Liver (tissue), 8 donors: ENCODE measurements at regions not wholly inside any gene's neighbourhood (a gene's known extent, or its start where the extent isn't known, plus 50 kb on each side); places are given as distances from the start of the nearest gene placed in this dataset.

ENCODE experiments used
- DNase-seq: peaks from one replicate; pipeline ENCODE4 v3.0.0-alpha.2; 2017; ENCODE audit warnings: low spot score
- H3K27ac ChIP-seq, 2 donors: one replicate each; pipeline ENCODE4 v1.7.0; 2013; ENCODE audit warnings: inconsistent platforms in 2 of 2, low read length in 2 of 2, control low read depth in 1 of 2, low read depth in 1 of 2, mild to moderate bottlenecking in 1 of 2
- H3K27me3 ChIP-seq, 4 donors: one replicate each; pipeline versions ENCODE4 v1.6.1 to v1.7.0; 2013; ENCODE audit warnings: low read length in 3 of 4, inconsistent platforms in 1 of 4, mild to moderate bottlenecking in 1 of 4, moderate library complexity in 1 of 4; ENCODE audit not compliant: control insufficient read depth in 4 of 4, insufficient read depth in 4 of 4
- H3K36me3 ChIP-seq, 4 donors: one replicate each; pipeline versions ENCODE4 v1.6.1 to v1.7.0; 2013; ENCODE audit warnings: low read length in 3 of 4, mild to moderate bottlenecking in 3 of 4, low read depth in 1 of 4, moderate library complexity in 1 of 4; ENCODE audit not compliant: control insufficient read depth in 4 of 4, insufficient read depth in 3 of 4
- H3K4me1 ChIP-seq, 4 donors: one replicate each; pipeline versions ENCODE4 v1.6.1 to v1.7.0; 2013; ENCODE audit warnings: low read length in 3 of 4, mild to moderate bottlenecking in 3 of 4, moderate library complexity in 1 of 4; ENCODE audit not compliant: control insufficient read depth in 4 of 4, insufficient read depth in 4 of 4
- H3K4me3 ChIP-seq, 3 donors: one replicate each; pipeline versions ENCODE4 v1.6.1 to v1.7.0; 2013; ENCODE audit warnings: low read length in 3 of 3, control low read depth in 1 of 3, low read depth in 1 of 3, mild to moderate bottlenecking in 1 of 3
- H3K9ac ChIP-seq, 2 donors: one replicate each; pipeline ENCODE4 v1.7.0; 2013; ENCODE audit warnings: low read length in 2 of 2, mild to moderate bottlenecking in 2 of 2, moderate library complexity in 2 of 2, control low read depth in 1 of 2, low read depth in 1 of 2
- H3K9me3 ChIP-seq, 4 donors: one replicate each; pipeline versions ENCODE4 v1.6.1 to v1.7.0; 2013; ENCODE audit warnings: low read length in 3 of 4; ENCODE audit not compliant: control insufficient read depth in 4 of 4
- ATF3 ChIP-seq: IDR thresholded peaks from 2 replicates; pipeline ENCODE4 v1.6.1; 2016; ENCODE audit warnings: antibody characterized with exemption
- EGR1 ChIP-seq, 2 donors: IDR thresholded peaks; 2 replicates each; pipeline ENCODE4 v1.6.1; 2016 to 2018; ENCODE audit warnings: antibody characterized with exemption in 2 of 2, low read depth in 2 of 2
- FOXA1 ChIP-seq: IDR thresholded peaks from 2 replicates; pipeline ENCODE4 v1.6.1; 2016; ENCODE audit warnings: antibody characterized with exemption
- GABPA ChIP-seq, 2 donors: IDR thresholded peaks in 1 of 2; conservative IDR thresholded peaks in 1 of 2; 2 replicates each; pipeline ENCODE4 v1.6.1; 2016; ENCODE audit warnings: antibody characterized with exemption in 2 of 2, mild to moderate bottlenecking in 1 of 2, moderate library complexity in 1 of 2
- HNF4G ChIP-seq: IDR thresholded peaks from 2 replicates; pipeline ENCODE4 v1.6.1; 2016; ENCODE audit warnings: antibody characterized with exemption
- JUND ChIP-seq, 2 donors: IDR thresholded peaks; 2 replicates each; pipeline ENCODE4 v1.6.1; 2016; ENCODE audit warnings: antibody characterized with exemption in 2 of 2
- NR2F2 ChIP-seq: IDR thresholded peaks from 2 replicates; pipeline ENCODE4 v1.6.1; 2016; ENCODE audit warnings: antibody characterized with exemption
- RAD21 ChIP-seq, 2 donors: IDR thresholded peaks; 2 replicates each; pipeline ENCODE4 v1.6.1; 2016; ENCODE audit warnings: antibody characterized with exemption in 2 of 2, mild to moderate bottlenecking in 2 of 2
- SP1 ChIP-seq: IDR thresholded peaks from 2 replicates; pipeline ENCODE4 v1.6.1; 2018; ENCODE audit warnings: antibody characterized with exemption, mild to moderate bottlenecking
- TAF1 ChIP-seq: conservative IDR thresholded peaks from 2 replicates; pipeline ENCODE4 v1.6.1; 2016; ENCODE audit warnings: antibody characterized with exemption, mild to moderate bottlenecking
- YY1 ChIP-seq: IDR thresholded peaks from 2 replicates; pipeline ENCODE4 v1.6.1; 2016; ENCODE audit warnings: antibody characterized with exemption, mild to moderate bottlenecking
- ZBTB33 ChIP-seq: IDR thresholded peaks from 2 replicates; pipeline ENCODE4 v1.6.1; 2016; ENCODE audit warnings: antibody characterized with exemption
- WGBS: extraction: QIAGEN DNeasy Blood & Tissue Kit; methylation state at CpG from one replicate; pipeline ENCODE4 v1.1.7; 2013; 5-methylcytosine and 5-hydroxymethylcytosine counted together
- TF ChIP-seq, protein P1 (sequence below): IDR thresholded peaks from 2 replicates; pipeline ENCODE4 v1.6.1; 2016; ENCODE audit warnings: antibody characterized with exemption
- TF ChIP-seq, protein P2 (sequence below): fragments of 150-350 bp; IDR thresholded peaks from 2 replicates; pipeline ENCODE4 v1.5.1; 2017; ENCODE audit warnings: improper control_type of control experiment, low read depth, low read length; ENCODE audit not compliant: missing input control
- TF ChIP-seq, protein P3 (sequence below): IDR thresholded peaks from 2 replicates; pipeline ENCODE4 v1.6.1; 2016; ENCODE audit warnings: antibody characterized with exemption, mild to moderate bottlenecking
- donor health status: healthy.
- donor health status: healthy.
- donor health status: healthy.
- donor health status: healthy.
- donor health status: healthy.

DNA sequence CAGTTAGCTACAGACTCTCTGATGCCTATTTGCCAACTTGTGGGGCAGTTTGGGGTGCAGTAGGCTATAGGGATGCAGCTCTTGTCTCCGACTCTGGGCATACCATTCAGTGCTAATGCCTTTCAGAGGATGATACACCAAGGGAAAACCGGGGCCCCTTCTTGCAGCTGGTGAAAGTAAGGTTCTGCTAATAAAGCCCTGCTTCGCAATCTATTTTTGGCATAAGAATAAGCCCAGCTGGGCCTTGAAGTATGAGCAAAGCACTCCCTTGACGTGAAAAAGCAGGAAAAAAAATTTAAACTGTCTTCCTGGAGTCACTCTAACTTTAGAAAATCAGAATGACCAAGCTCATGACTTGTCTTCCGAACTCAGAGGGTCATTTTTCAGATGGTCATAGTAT is 124.1 kb upstream of the RBM19 start:
- H3K9ac ChIP-seq = no peak overlapping the region
- H3K4me1 ChIP-seq = no peaks in the 10 kb centered on the region
- no peak overlapping the region for H3K4me3 ChIP-seq
- H3K27me3 ChIP-seq = no peaks in the 10 kb centered on the region
- TF ChIP-seq, protein P1, sequence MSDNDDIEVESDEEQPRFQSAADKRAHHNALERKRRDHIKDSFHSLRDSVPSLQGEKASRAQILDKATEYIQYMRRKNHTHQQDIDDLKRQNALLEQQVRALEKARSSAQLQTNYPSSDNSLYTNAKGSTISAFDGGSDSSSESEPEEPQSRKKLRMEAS = no peak
- TF ChIP-seq, protein P2, sequence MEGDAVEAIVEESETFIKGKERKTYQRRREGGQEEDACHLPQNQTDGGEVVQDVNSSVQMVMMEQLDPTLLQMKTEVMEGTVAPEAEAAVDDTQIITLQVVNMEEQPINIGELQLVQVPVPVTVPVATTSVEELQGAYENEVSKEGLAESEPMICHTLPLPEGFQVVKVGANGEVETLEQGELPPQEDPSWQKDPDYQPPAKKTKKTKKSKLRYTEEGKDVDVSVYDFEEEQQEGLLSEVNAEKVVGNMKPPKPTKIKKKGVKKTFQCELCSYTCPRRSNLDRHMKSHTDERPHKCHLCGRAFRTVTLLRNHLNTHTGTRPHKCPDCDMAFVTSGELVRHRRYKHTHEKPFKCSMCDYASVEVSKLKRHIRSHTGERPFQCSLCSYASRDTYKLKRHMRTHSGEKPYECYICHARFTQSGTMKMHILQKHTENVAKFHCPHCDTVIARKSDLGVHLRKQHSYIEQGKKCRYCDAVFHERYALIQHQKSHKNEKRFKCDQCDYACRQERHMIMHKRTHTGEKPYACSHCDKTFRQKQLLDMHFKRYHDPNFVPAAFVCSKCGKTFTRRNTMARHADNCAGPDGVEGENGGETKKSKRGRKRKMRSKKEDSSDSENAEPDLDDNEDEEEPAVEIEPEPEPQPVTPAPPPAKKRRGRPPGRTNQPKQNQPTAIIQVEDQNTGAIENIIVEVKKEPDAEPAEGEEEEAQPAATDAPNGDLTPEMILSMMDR = no peak
- no peak for TF ChIP-seq NR2F2
- no peak for TF ChIP-seq RAD21 (IDR thresholded peaks at IDR 0.05)
- no peak for TF ChIP-seq JUND (IDR thresholded peaks at IDR 0.05)
- no peak for TF ChIP-seq ATF3
- TF ChIP-seq ZBTB33 = no peak
- TF ChIP-seq TAF1 = no peak
- TF ChIP-seq SP1 = no peak
- TF ChIP-seq GABPA (IDR thresholded peaks at IDR 0.05 in 1 of 2, conservative IDR thresholded peaks at IDR 0.05 in 1 of 2) = no peak
- no peak for TF ChIP-seq FOXA1
- TF ChIP-seq, protein P3, sequence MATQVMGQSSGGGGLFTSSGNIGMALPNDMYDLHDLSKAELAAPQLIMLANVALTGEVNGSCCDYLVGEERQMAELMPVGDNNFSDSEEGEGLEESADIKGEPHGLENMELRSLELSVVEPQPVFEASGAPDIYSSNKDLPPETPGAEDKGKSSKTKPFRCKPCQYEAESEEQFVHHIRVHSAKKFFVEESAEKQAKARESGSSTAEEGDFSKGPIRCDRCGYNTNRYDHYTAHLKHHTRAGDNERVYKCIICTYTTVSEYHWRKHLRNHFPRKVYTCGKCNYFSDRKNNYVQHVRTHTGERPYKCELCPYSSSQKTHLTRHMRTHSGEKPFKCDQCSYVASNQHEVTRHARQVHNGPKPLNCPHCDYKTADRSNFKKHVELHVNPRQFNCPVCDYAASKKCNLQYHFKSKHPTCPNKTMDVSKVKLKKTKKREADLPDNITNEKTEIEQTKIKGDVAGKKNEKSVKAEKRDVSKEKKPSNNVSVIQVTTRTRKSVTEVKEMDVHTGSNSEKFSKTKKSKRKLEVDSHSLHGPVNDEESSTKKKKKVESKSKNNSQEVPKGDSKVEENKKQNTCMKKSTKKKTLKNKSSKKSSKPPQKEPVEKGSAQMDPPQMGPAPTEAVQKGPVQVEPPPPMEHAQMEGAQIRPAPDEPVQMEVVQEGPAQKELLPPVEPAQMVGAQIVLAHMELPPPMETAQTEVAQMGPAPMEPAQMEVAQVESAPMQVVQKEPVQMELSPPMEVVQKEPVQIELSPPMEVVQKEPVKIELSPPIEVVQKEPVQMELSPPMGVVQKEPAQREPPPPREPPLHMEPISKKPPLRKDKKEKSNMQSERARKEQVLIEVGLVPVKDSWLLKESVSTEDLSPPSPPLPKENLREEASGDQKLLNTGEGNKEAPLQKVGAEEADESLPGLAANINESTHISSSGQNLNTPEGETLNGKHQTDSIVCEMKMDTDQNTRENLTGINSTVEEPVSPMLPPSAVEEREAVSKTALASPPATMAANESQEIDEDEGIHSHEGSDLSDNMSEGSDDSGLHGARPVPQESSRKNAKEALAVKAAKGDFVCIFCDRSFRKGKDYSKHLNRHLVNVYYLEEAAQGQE = no peak
- no peak for TF ChIP-seq YY1
- no peak for TF ChIP-seq EGR1 (IDR thresholded peaks at IDR 0.05; ENCODE audit: low read depth in 2 of 2)
- no peaks in the 10 kb centered on the region for H3K36me3 ChIP-seq
- 62% methylated on average over 5 of the region's 5 CpGs for WGBS
- no peak for DNase-seq
- H3K27ac ChIP-seq = no peak overlapping the region
- H3K9me3 ChIP-seq = no peaks in the 10 kb centered on the region

DNA sequence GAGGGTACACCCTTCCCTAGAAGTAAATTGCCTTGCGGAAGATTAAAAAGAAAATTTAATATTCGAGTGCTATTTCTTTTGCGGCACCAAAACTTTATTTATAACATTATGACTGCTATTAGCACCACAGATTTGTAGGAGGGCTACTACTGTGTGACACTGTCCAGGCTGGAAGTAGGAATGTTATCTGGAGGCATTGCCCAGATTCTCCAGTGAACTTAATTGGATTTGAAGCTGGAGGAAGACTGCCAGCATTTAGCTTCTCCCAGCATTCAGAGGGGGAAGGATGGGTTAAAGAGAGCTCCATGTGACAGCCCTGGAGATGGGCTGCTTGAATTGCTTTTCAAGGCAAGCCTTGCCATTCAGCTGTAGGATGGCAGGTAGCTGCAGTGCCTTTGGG is 107.0 kb upstream of the RBM19 start:
- WGBS = 91% methylated on average over 3 of the region's 3 CpGs
- Histone ChIP-seq H3K4me1 (no peaks in the 10 kb centered on the region), H3K9ac (no peak overlapping the region), H3K27ac (no peak overlapping the region), H3K36me3 (no peaks in the 10 kb centered on the region), H3K9me3 (no peaks in the 10 kb centered on the region), H3K4me3 (no peak overlapping the region), H3K27me3 (no peaks in the 10 kb centered on the region)
- DNase-seq = no peak
- TF ChIP-seq, protein P2 = no peak
- TF ChIP-seq TAF1 = no peak
- TF ChIP-seq HNF4G = no peak
- TF ChIP-seq YY1 = no peak
- TF ChIP-seq GABPA (IDR thresholded peaks at IDR 0.05 in 1 of 2, conservative IDR thresholded peaks at IDR 0.05 in 1 of 2) = no peak
